SH-SY5Y (cell line): ENCODE measurements at regions not wholly inside any gene's neighbourhood (a gene's known extent, or its start where the extent isn't known, plus 50 kb on each side); places are given as distances from the start of the nearest gene placed in this dataset.

ENCODE experiments used
- GATA2 ChIP-seq: IDR thresholded peaks from 2 replicates; pipeline ENCODE4 v1.6.1; 2011; ENCODE audit warnings: mild to moderate bottlenecking, low read depth, low read length
- GATA3 ChIP-seq: IDR thresholded peaks from 2 replicates; pipeline ENCODE4 v1.6.1; 2011; ENCODE audit warnings: low read depth, mild to moderate bottlenecking, low read length, moderate library complexity

- TF ChIP-seq GATA2, result no peak
- no peak for TF ChIP-seq GATA3
Observed at GRCh38 chr14:86539361-86540070, 1009.6 kb downstream of the FLRT2 start.
